H1 (cell line): ENCODE measurements at regions not wholly inside any gene's neighbourhood (a gene's known extent, or its start where the extent isn't known, plus 50 kb on each side); places are given as distances from the start of the nearest gene placed in this dataset.

Experiments used
- CTCF ChIA-PET: fragments of 300-600 bp; sonication (Branson Sonifier 250); formaldehyde crosslinking; loops from one replicate; lab custom pipeline; 2021; ENCODE audit not compliant: partially characterized antibody; lab: Charles Lee
- POLR2A ChIA-PET: fragments of 300-600 bp; sonication (Branson Sonifier 250); formaldehyde crosslinking; loops from one replicate; lab custom pipeline; 2021; ENCODE audit warnings: inconsistent platforms; ENCODE audit not compliant: partially characterized antibody; lab: Charles Lee
- DNase-seq, 2 experiments: peaks; one replicate each; pipeline versions ENCODE4 v3.0.0 to v3.0.0-alpha.2; 2010 to 2022; ENCODE audit warnings: low spot score in 2 of 2, low read depth in 1 of 2, mixed read lengths in 1 of 2
- FAIRE-seq: peaks from 2 replicates; lab custom pipeline; 2011; peaks lifted over from hg19 to GRCh38; lab: Jason Lieb, UNC
- H2AFZ ChIP-seq: 2 replicates; pipeline ENCODE4 v1.8.1; 2012; ENCODE audit warnings: low read length, inconsistent platforms
- H2AK5ac ChIP-seq: 2 replicates; pipeline ENCODE4 v1.6.1; 2013; ENCODE audit warnings: low read depth, low read length
- H2BK120ac ChIP-seq: replicated peaks from 2 replicates; pipeline ENCODE3; 2013; ENCODE audit warnings: low read depth, low read length, inconsistent platforms
- H2BK12ac ChIP-seq: 2 replicates; pipeline ENCODE4 v1.6.1; 2013; ENCODE audit warnings: low read depth, low read length
- H2BK15ac ChIP-seq: 2 replicates; pipeline ENCODE4 v1.6.1; 2013; ENCODE audit warnings: low read length
- H2BK20ac ChIP-seq: 2 replicates; pipeline ENCODE4 v1.6.1; 2013; ENCODE audit warnings: low read length
- H2BK5ac ChIP-seq: 2 replicates; pipeline ENCODE4 v1.6.1; 2013; ENCODE audit warnings: low read depth, low read length
- H3K14ac ChIP-seq: 2 replicates; pipeline ENCODE4 v1.6.1; 2013; ENCODE audit warnings: inconsistent platforms; ENCODE audit not compliant: insufficient read length
- H3K18ac ChIP-seq: 2 replicates; pipeline ENCODE4 v1.6.1; 2013; ENCODE audit warnings: low read length; ENCODE audit errors: extremely low read depth
- H3K23ac ChIP-seq: 2 replicates; pipeline ENCODE4 v1.6.1; 2013; ENCODE audit warnings: inconsistent platforms; ENCODE audit not compliant: insufficient read length
- H3K23me2 ChIP-seq: 2 replicates; pipeline ENCODE4 v1.6.1; 2013; ENCODE audit warnings: low read depth, low read length
- H3K27ac ChIP-seq: 2 replicates; pipeline ENCODE4 v1.6.1; 2011; ENCODE audit warnings: low read depth, low read length, inconsistent platforms
- H3K27me3 ChIP-seq, 4 experiments: replicated peaks in 1 of 4; 1 replicate in 1 of 4; 2 replicates in 3 of 4; pipeline versions ENCODE4 v1.6.1 to v1.8.1; 2011 to 2013; ENCODE audit warnings: low read length in 3 of 4, mild to moderate bottlenecking in 3 of 4, inconsistent platforms in 2 of 4, mixed read lengths in 2 of 4, moderate library complexity in 1 of 4; ENCODE audit not compliant: control insufficient read depth in 3 of 4, insufficient read depth in 3 of 4; ENCODE audit errors: extremely low read depth in 1 of 4
- H3K36me3 ChIP-seq, 4 experiments: 2 replicates each; pipeline versions ENCODE4 v1.6.1 to v1.8.1; 2011 to 2013; ENCODE audit warnings: mild to moderate bottlenecking in 4 of 4, low read length in 3 of 4, moderate library complexity in 2 of 4, control low read depth in 1 of 4, inconsistent platforms in 1 of 4; ENCODE audit not compliant: insufficient read depth in 4 of 4, control insufficient read depth in 2 of 4
- H3K4ac ChIP-seq: replicated peaks from 2 replicates; pipeline ENCODE3; 2013; ENCODE audit warnings: low read length, low read depth, mixed read lengths, inconsistent platforms; ENCODE audit not compliant: insufficient read length
- H3K4me1 ChIP-seq, 4 experiments: replicated peaks in 1 of 4; 1 replicate in 1 of 4; 2 replicates in 3 of 4; pipeline versions ENCODE4 v1.6.1 to v1.8.1; 2011 to 2013; ENCODE audit warnings: low read length in 3 of 4, inconsistent platforms in 2 of 4, mixed read lengths in 1 of 4; ENCODE audit not compliant: insufficient read depth in 4 of 4, control insufficient read depth in 3 of 4
- H3K4me2 ChIP-seq, 2 experiments: 2 replicates each; pipeline versions ENCODE4 v1.6.1 to v1.8.1; 2011 to 2013; ENCODE audit warnings: low read depth in 2 of 2, low read length in 2 of 2, control low read depth in 1 of 2, inconsistent platforms in 1 of 2, mild to moderate bottlenecking in 1 of 2; ENCODE audit not compliant: insufficient read depth in 1 of 2
- H3K4me3 ChIP-seq, 4 experiments: fragments of 200-600, 300-600 bp in 1 of 4; sonication (generic), shearing (Covaris generic), sonication (Bioruptor Twin) in 1 of 4; 2 replicates each; pipeline versions ENCODE4 v1.5.1 to v1.8.1; 2011 to 2016; ENCODE audit warnings: low read length in 4 of 4, low read depth in 3 of 4, control low read depth in 2 of 4, inconsistent platforms in 2 of 4, mild to moderate bottlenecking in 2 of 4, mixed read lengths in 1 of 4, moderate library complexity in 1 of 4; ENCODE audit not compliant: insufficient read depth in 2 of 4; ENCODE audit errors: extremely low read depth in 1 of 4
- H3K56ac ChIP-seq: replicated peaks from 2 replicates; pipeline ENCODE3; 2013; ENCODE audit warnings: low read depth, mild to moderate bottlenecking, mixed read lengths, low read length, inconsistent platforms; ENCODE audit not compliant: insufficient read length
- H3K79me1 ChIP-seq: 2 replicates; pipeline ENCODE4 v1.6.1; 2013; ENCODE audit warnings: low read depth, low read length, control low read depth
- H3K79me2 ChIP-seq, 2 experiments: 2 replicates each; pipeline versions ENCODE4 v1.6.1 to v1.8.1; 2012 to 2013; ENCODE audit warnings: low read length in 2 of 2, mild to moderate bottlenecking in 2 of 2, inconsistent platforms in 1 of 2; ENCODE audit not compliant: insufficient read depth in 2 of 2, control insufficient read depth in 1 of 2
- H3K9ac ChIP-seq, 4 experiments: replicated peaks in 1 of 4; 1 replicate in 1 of 4; 2 replicates in 3 of 4; pipeline versions ENCODE4 v1.6.1 to v1.8.1; 2011 to 2013; ENCODE audit warnings: low read depth in 3 of 4, low read length in 3 of 4, control low read depth in 2 of 4, mild to moderate bottlenecking in 2 of 4, moderate library complexity in 2 of 4, inconsistent platforms in 1 of 4; ENCODE audit errors: extremely low read depth in 1 of 4
- H3K9me3 ChIP-seq, 2 experiments: 2 replicates each; pipeline versions ENCODE4 v1.6.1 to v1.8.1; 2012 to 2013; ENCODE audit warnings: mild to moderate bottlenecking in 2 of 2, moderate library complexity in 2 of 2, control low read depth in 1 of 2, inconsistent platforms in 1 of 2, low read depth in 1 of 2, low read length in 1 of 2, mixed read lengths in 1 of 2; ENCODE audit not compliant: insufficient read depth in 2 of 2
- H4K20me1 ChIP-seq, 2 experiments: replicated peaks in 1 of 2; 2 replicates each; pipeline versions ENCODE3 to v1.8.1; 2011 to 2013; ENCODE audit warnings: inconsistent platforms in 2 of 2, low read length in 2 of 2, mild to moderate bottlenecking in 1 of 2; ENCODE audit not compliant: insufficient read depth in 2 of 2, control insufficient read depth in 1 of 2
- H4K5ac ChIP-seq: 2 replicates; pipeline ENCODE4 v1.6.1; 2013; ENCODE audit warnings: low read length, low read depth, mixed read lengths, inconsistent platforms; ENCODE audit not compliant: insufficient read length
- H4K8ac ChIP-seq: 2 replicates; pipeline ENCODE4 v1.8.0; 2013; ENCODE audit warnings: mild to moderate bottlenecking, moderate library complexity, low read length, inconsistent platforms; ENCODE audit not compliant: insufficient read depth; ENCODE audit errors: extremely low read depth
- H4K91ac ChIP-seq: replicated peaks from 2 replicates; pipeline ENCODE3; 2013; ENCODE audit warnings: low read length, mixed read lengths, inconsistent platforms; ENCODE audit not compliant: insufficient read length
- BCL11A ChIP-seq, 2 experiments: IDR thresholded peaks; one replicate each; pipeline ENCODE4 v1.6.1; 2011; ENCODE audit warnings: low read depth in 2 of 2, low read length in 2 of 2, mild to moderate bottlenecking in 2 of 2
- CHD2 ChIP-seq: IDR thresholded peaks from 2 replicates; pipeline ENCODE4 v1.6.1; 2012; ENCODE audit warnings: low read length, improper control_type of control experiment
- CTBP2 ChIP-seq: IDR thresholded peaks from 2 replicates; pipeline ENCODE4 v1.7.0; 2011; ENCODE audit warnings: borderline replicate concordance, mild to moderate bottlenecking, moderate library complexity, mixed read lengths, low read length; ENCODE audit not compliant: insufficient read depth, insufficient read length
- EP300 ChIP-seq, 2 experiments: IDR thresholded peaks; 1 replicate in 1 of 2; 2 replicates in 1 of 2; pipeline ENCODE4 v1.6.1; 2011 to 2012; ENCODE audit warnings: low read depth in 2 of 2, low read length in 2 of 2, mild to moderate bottlenecking in 2 of 2, borderline replicate concordance in 1 of 2, inconsistent platforms in 1 of 2, moderate library complexity in 1 of 2
- EZH2 ChIP-seq: fragments of 200-600 bp; sonication (generic); IDR thresholded peaks from 2 replicates; pipeline ENCODE4 v1.7.1; 2012; ENCODE audit warnings: low read depth, mild to moderate bottlenecking, moderate library complexity, low read length, inconsistent platforms; ENCODE audit not compliant: severe bottlenecking
- HDAC2 ChIP-seq, 2 experiments: fragments of 300-600 bp in 1 of 2; sonication (generic) in 1 of 2; IDR thresholded peaks; 2 replicates each; pipeline ENCODE4 v1.6.1; 2011 to 2012; ENCODE audit warnings: low read depth in 2 of 2, low read length in 2 of 2, mild to moderate bottlenecking in 2 of 2, moderate library complexity in 2 of 2, borderline replicate concordance in 1 of 2, inconsistent platforms in 1 of 2
- KDM4A ChIP-seq: IDR thresholded peaks from one replicate; pipeline ENCODE4 v1.7.1; 2012; ENCODE audit warnings: low read depth, mild to moderate bottlenecking, moderate library complexity, low read length, inconsistent platforms; ENCODE audit not compliant: severe bottlenecking
- NANOG ChIP-seq: IDR thresholded peaks from 2 replicates; pipeline ENCODE4 v1.6.1; 2011; ENCODE audit warnings: low read length, low read depth, mild to moderate bottlenecking, inconsistent platforms; ENCODE audit not compliant: insufficient read depth, poor library complexity, severe bottlenecking
- SIN3A ChIP-seq, 2 experiments: IDR thresholded peaks in 1 of 2; conservative IDR thresholded peaks in 1 of 2; 2 replicates each; pipeline ENCODE4 v1.6.1; 2011 to 2012; ENCODE audit warnings: low read length in 2 of 2, improper control_type of control experiment in 1 of 2, low read depth in 1 of 2, mild to moderate bottlenecking in 1 of 2
- SUZ12 ChIP-seq: fragments of 200-600 bp; sonication (generic); IDR thresholded peaks from 2 replicates; pipeline ENCODE4 v1.6.1; 2012; ENCODE audit warnings: mild to moderate bottlenecking, inconsistent platforms, low read length, moderate library complexity, mixed read lengths
- TCF12 ChIP-seq: IDR thresholded peaks from 2 replicates; pipeline ENCODE4 v1.6.1; 2011; ENCODE audit warnings: low read depth, mild to moderate bottlenecking, low read length
- WGBS, 2 experiments: shearing (Covaris generic) in 1 of 2; methylation state at CpG; one replicate each; pipeline versions ENCODE4 v1.1.6 to v1.1.7; 2013 to 2015; ENCODE audit warnings: low lambda C conversion rate in 2 of 2, mixed read lengths in 2 of 2, inconsistent platforms in 1 of 2, low coverage in 1 of 2, missing lambda C conversion rate in 1 of 2; ENCODE audit not compliant: insufficient replicate concordance in 2 of 2, insufficient coverage in 1 of 2, insufficient read length in 1 of 2; ENCODE audit errors: extremely low coverage in 1 of 2, missing lambda C conversion rate in 1 of 2; 5-methylcytosine and 5-hydroxymethylcytosine counted together
- TF ChIP-seq, protein P1 (sequence below): IDR thresholded peaks from 2 replicates; pipeline ENCODE4 v1.6.1; 2011; ENCODE audit warnings: low read length, improper control_type of control experiment

DNA sequence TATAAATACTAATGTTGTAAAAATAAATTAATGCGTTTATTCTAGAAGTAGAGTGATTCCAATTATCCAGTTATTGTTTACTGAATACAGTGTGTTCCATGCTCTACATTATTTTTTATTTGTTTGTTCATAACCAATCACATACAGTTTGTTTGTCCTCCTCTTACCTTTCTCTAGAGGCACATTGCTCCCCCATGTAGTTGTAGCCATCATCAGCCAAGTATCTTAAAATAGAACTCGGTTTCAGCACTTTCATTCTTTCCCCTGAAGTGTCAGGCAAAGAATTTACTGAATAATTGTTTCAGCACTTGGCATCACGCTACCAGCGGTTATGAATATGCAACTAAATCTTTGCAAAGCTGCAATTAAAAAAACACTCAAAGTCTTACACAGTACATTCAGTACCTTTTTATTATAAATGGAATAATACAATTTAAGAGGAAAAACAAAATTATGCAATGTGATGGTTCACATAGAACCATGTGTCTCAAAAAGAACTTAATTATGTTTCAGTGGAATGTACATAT, 448.6 kb upstream of the ATP10A start:
- H4K8ac ChIP-seq: no peak overlapping the region
- H2BK5ac ChIP-seq: no peak overlapping the region
- H3K9me3 ChIP-seq: peaks cover 29 to 37% of the 10 kb centered on the region in 2 experiments
- no peak overlapping the region for H3K27ac ChIP-seq
- no peak overlapping the region for H3K9ac ChIP-seq
- H2BK12ac ChIP-seq: no peak overlapping the region
- H3K27me3 ChIP-seq: no peaks in the 10 kb centered on the region
- H3K36me3 ChIP-seq: peaks cover 0 to 4% (median 0%) of the 10 kb centered on the region in 4 experiments; a peak in 1 of 8 replicates
- ChIA-PET POLR2A (no interaction called here), CTCF (no interaction called here)
- no peak overlapping the region for H3K4me2 ChIP-seq
- H2AK5ac ChIP-seq: no peak overlapping the region
- no peak overlapping the region for H4K5ac ChIP-seq
- WGBS, 2 experiments: 94% methylated on average over 4 of the region's 4 CpGs; no CpG with 5 or more reads in 1 of the 2 experiments
- no peak for FAIRE-seq
- H3K4ac ChIP-seq: no peak overlapping the region
- DNase-seq: no peak
- no peaks in the 10 kb centered on the region for H3K79me1 ChIP-seq
- no peaks in the 10 kb centered on the region for H4K20me1 ChIP-seq
- H3K4me3 ChIP-seq: no peak overlapping the region
- no peak overlapping the region for H3K14ac ChIP-seq
- no peak overlapping the region for H4K91ac ChIP-seq
- no peaks in the 10 kb centered on the region for H3K79me2 ChIP-seq
- H3K4me1 ChIP-seq: no peaks in the 10 kb centered on the region
- no peak overlapping the region for H3K18ac ChIP-seq
- no peak overlapping the region for H3K23ac ChIP-seq
- no peaks in the 10 kb centered on the region for H3K23me2 ChIP-seq
- no peak overlapping the region for H2BK20ac ChIP-seq
- no peak overlapping the region for H2AFZ ChIP-seq
- H3K56ac ChIP-seq: no peak overlapping the region
- no peak overlapping the region for H2BK120ac ChIP-seq
- H2BK15ac ChIP-seq: no peak overlapping the region
- no peak for TF ChIP-seq KDM4A
- TF ChIP-seq TCF12: no peak
- TF ChIP-seq EZH2: no peak
- no peak for TF ChIP-seq CHD2
- TF ChIP-seq EP300 (IDR thresholded peaks at IDR 0.05; ENCODE audit: borderline replicate concordance in 1 of 2, low read depth in 2 of 2, low read length in 2 of 2): no peak
- no peak for TF ChIP-seq HDAC2 (IDR thresholded peaks at IDR 0.05; ENCODE audit: borderline replicate concordance in 1 of 2, low read depth in 2 of 2, low read length in 2 of 2)
- no peak for TF ChIP-seq CTBP2
- TF ChIP-seq, protein P1, sequence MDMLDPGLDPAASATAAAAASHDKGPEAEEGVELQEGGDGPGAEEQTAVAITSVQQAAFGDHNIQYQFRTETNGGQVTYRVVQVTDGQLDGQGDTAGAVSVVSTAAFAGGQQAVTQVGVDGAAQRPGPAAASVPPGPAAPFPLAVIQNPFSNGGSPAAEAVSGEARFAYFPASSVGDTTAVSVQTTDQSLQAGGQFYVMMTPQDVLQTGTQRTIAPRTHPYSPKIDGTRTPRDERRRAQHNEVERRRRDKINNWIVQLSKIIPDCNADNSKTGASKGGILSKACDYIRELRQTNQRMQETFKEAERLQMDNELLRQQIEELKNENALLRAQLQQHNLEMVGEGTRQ: no peak
- TF ChIP-seq SIN3A (conservative IDR thresholded peaks at IDR 0.05 in 1 of 2, IDR thresholded peaks at IDR 0.05 in 1 of 2; ENCODE audit: low read depth in 1 of 2, low read length in 2 of 2): no peak
- TF ChIP-seq NANOG: no peak
- no peak for TF ChIP-seq BCL11A (IDR thresholded peaks at IDR 0.05; ENCODE audit: low read depth in 2 of 2, low read length in 2 of 2)
- TF ChIP-seq SUZ12: no peak
